B cell (primary cell): ENCODE measurements at regions not wholly inside any gene's neighbourhood (a gene's known extent, or its start where the extent isn't known, plus 50 kb on each side); places are given as distances from the start of the nearest gene placed in this dataset.

Experiments used
- ATAC-seq: fragments of 200-7000 bp; cut with Tn5 transposase; one replicate; pipeline ENCODE4 v1.10.0; 2021; ENCODE audit warnings: low read depth, mild to moderate bottlenecking, moderate number of reproducible peaks, moderate library complexity
- CTCF ChIA-PET: fragments of 350-600 bp; sonication (Branson Sonifier 250); formaldehyde crosslinking; loops from one replicate; lab custom pipeline; 2021; ENCODE audit warnings: antibody characterized with exemption, inconsistent platforms; lab: Charles Lee
- POLR2A ChIA-PET: fragments of 350-600 bp; sonication (Branson Sonifier 250); formaldehyde crosslinking; loops from one replicate; lab custom pipeline; 2021; ENCODE audit warnings: antibody characterized with exemption; lab: Charles Lee
- DNase-seq: peaks from one replicate; pipeline ENCODE4 v3.0.0; 2013
- H2AFZ ChIP-seq: 2 replicates; pipeline ENCODE4 v1.6.1; 2012; ENCODE audit warnings: mild to moderate bottlenecking, low read depth, low read length; ENCODE audit not compliant: insufficient read depth, poor library complexity, severe bottlenecking
- H3K27ac ChIP-seq, 2 donors: 1 replicate in 1 of 2; 2 replicates in 1 of 2; pipeline ENCODE4 v1.5.1; 2012 to 2013; ENCODE audit warnings: low read length in 2 of 2, mild to moderate bottlenecking in 2 of 2, moderate library complexity in 1 of 2
- H3K27me3 ChIP-seq, 4 experiments: fragments of 200-600 bp in 1 of 4; sonication (generic) in 1 of 4; replicated peaks in 1 of 4; 1 replicate in 2 of 4; 2 replicates in 2 of 4; pipeline versions ENCODE4 v1.6.1 to v1.7.0; 2013 to 2016; ENCODE audit warnings: low read length in 3 of 4, mild to moderate bottlenecking in 2 of 4, mixed read lengths in 1 of 4, moderate library complexity in 1 of 4; ENCODE audit not compliant: insufficient read depth in 4 of 4, control insufficient read depth in 3 of 4; ENCODE audit errors: control extremely low read depth in 1 of 4
- H3K36me3 ChIP-seq, 2 experiments: replicated peaks in 1 of 2; 1 replicate in 1 of 2; 2 replicates in 1 of 2; pipeline versions ENCODE4 v1.6.1 to v1.7.1; 2013; ENCODE audit warnings: low read length in 1 of 2; ENCODE audit not compliant: insufficient read depth in 2 of 2, control insufficient read depth in 1 of 2; ENCODE audit errors: control extremely low read depth in 1 of 2, extremely low read depth in 1 of 2
- H3K4me1 ChIP-seq, 2 donors: fragments of 200-600 bp in 1 of 2; sonication (generic) in 1 of 2; 1 replicate in 1 of 2; 2 replicates in 1 of 2; pipeline versions ENCODE4 v1.5.1 to v1.6.1; 2013 to 2017; ENCODE audit warnings: low read length in 2 of 2; ENCODE audit not compliant: control insufficient read depth in 2 of 2, insufficient read depth in 2 of 2
- H3K4me2 ChIP-seq: replicated peaks from 2 replicates; pipeline ENCODE3; 2012; ENCODE audit warnings: mild to moderate bottlenecking, low read depth, low read length; ENCODE audit not compliant: poor library complexity, severe bottlenecking
- H3K4me3 ChIP-seq, 5 experiments: fragments of 200-600 bp in 1 of 5; sonication (generic) in 1 of 5; 1 replicate in 3 of 5; 2 replicates in 2 of 5; pipeline versions ENCODE4 v1.5.1 to v1.7.0; 2011 to 2016; ENCODE audit warnings: low read length in 4 of 5, mild to moderate bottlenecking in 4 of 5, low read depth in 2 of 5, control low read depth in 1 of 5, moderate library complexity in 1 of 5; ENCODE audit not compliant: insufficient read depth in 1 of 5; ENCODE audit errors: control extremely low read depth in 1 of 5, extremely low read depth in 1 of 5
- H3K79me2 ChIP-seq: fragments of 200-600 bp; sonication (generic); one replicate; pipeline ENCODE4 v1.6.0; 2016; ENCODE audit warnings: low read length; ENCODE audit not compliant: control insufficient read depth, insufficient read depth
- H3K9ac ChIP-seq: fragments of 200-600 bp; sonication (generic); 2 replicates; pipeline ENCODE4 v1.6.1; 2017; ENCODE audit warnings: mild to moderate bottlenecking, low read length, moderate library complexity
- H3K9me3 ChIP-seq, 3 donors: one replicate each; pipeline versions ENCODE4 v1.6.1 to v1.7.1; 2013; ENCODE audit warnings: low read length in 2 of 3; ENCODE audit not compliant: control insufficient read depth in 2 of 3, insufficient read depth in 1 of 3; ENCODE audit errors: control extremely low read depth in 1 of 3
- H4K20me1 ChIP-seq: 2 replicates; pipeline ENCODE4 v1.6.0; 2012; ENCODE audit warnings: mild to moderate bottlenecking, low read length; ENCODE audit not compliant: insufficient read depth, control insufficient read depth, poor library complexity, severe bottlenecking
- H3K27ac Mint-ChIP-seq: one replicate; pipeline ENCODE4 v1.8.0; 2021; ENCODE audit warnings: mixed read lengths
- H3K27me3 Mint-ChIP-seq: one replicate; pipeline ENCODE4 v1.8.0; 2021; ENCODE audit warnings: mixed read lengths
- H3K4me1 Mint-ChIP-seq: one replicate; pipeline ENCODE4 v1.8.0; 2021; ENCODE audit warnings: mixed read lengths
- H3K4me3 Mint-ChIP-seq: one replicate; pipeline ENCODE4 v1.8.0; 2021; ENCODE audit warnings: mixed read lengths
- H3K9me3 Mint-ChIP-seq: one replicate; pipeline ENCODE4 v1.8.0; 2022; ENCODE audit warnings: mixed read lengths; ENCODE audit not compliant: insufficient read depth
- EZH2 ChIP-seq: IDR thresholded peaks from 2 replicates; pipeline ENCODE4 v1.6.1; 2012; ENCODE audit warnings: borderline replicate concordance, low read depth, mild to moderate bottlenecking, moderate library complexity, low read length; ENCODE audit not compliant: insufficient read depth, poor library complexity, severe bottlenecking
- WGBS: methylation state at CpG from one replicate; pipeline ENCODE4 v1.1.5; 2013; ENCODE audit warnings: missing lambda C conversion rate; ENCODE audit not compliant: insufficient coverage; 5-methylcytosine and 5-hydroxymethylcytosine counted together
- intact Hi-C: fragments of 100-400 bp; cut with micrococcal nuclease; formaldehyde crosslinking; loops from one replicate; pipeline ENCODE4 v1.10.0; 2022
- TF ChIP-seq, protein P1 (sequence below): fragments of 200-600 bp; IDR thresholded peaks from one replicate; pipeline ENCODE4 v1.8.0; 2022; ENCODE audit warnings: antibody characterized with exemption, mild to moderate bottlenecking

DNA sequence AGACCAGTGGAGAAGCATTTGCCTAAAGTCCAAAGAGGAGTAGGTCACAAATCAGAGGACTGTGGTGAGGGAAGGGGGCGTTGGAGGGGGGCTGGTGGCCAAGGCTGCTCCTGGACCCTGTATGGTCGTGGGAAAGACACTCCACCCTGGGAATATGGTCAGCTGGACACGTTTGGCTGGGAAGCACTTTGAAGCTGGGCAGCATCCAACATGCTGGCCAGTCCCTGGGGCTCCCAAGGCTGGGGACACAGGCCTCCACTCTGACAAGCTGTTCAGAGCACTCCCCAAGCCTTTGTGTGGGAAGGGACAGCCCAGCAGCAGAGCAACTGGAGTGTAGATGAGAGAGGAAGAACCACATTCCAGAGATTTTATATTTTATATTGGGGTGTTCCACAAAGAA, 203.2 kb downstream of the ANKRD60 start:
- CTCF ChIA-PET = interaction anchor here (1.0 kb wide), 1 partner anchor 11 kb away, joined by 3 read pairs; no protein-coding TSS in a partner anchor
- POLR2A ChIA-PET = no interaction called here
- Histone ChIP-seq H3K4me2 (no peak overlapping the region), H3K9me3 (no peaks in the 10 kb centered on the region), H4K20me1 (no peaks in the 10 kb centered on the region), H3K9ac (no peak overlapping the region), H3K4me1 (no peaks in the 10 kb centered on the region), H3K4me3 (no peak overlapping the region), H3K36me3 (no peaks in the 10 kb centered on the region), H2AFZ (no peak overlapping the region), H3K27ac (no peak overlapping the region), H3K79me2 (no peaks in the 10 kb centered on the region), H3K27me3 (peaks cover 0 to 13% (median 10%) of the 10 kb centered on the region in 4 experiments)
- Mint-ChIP-seq H3K4me3 (no peak overlapping the region), H3K9me3 (no peaks in the 10 kb centered on the region), H3K27me3 (peaks cover 32% of the 10 kb centered on the region), H3K4me1 (peaks cover 6% of the 10 kb centered on the region), H3K27ac (no peak overlapping the region)
- ATAC-seq = no peak
- 65% methylated on average over 3 of the region's 3 CpGs for WGBS
- intact Hi-C loops = no loop called here
- no peak for DNase-seq
- TF ChIP-seq EZH2 = no peak
- TF ChIP-seq, protein P1, sequence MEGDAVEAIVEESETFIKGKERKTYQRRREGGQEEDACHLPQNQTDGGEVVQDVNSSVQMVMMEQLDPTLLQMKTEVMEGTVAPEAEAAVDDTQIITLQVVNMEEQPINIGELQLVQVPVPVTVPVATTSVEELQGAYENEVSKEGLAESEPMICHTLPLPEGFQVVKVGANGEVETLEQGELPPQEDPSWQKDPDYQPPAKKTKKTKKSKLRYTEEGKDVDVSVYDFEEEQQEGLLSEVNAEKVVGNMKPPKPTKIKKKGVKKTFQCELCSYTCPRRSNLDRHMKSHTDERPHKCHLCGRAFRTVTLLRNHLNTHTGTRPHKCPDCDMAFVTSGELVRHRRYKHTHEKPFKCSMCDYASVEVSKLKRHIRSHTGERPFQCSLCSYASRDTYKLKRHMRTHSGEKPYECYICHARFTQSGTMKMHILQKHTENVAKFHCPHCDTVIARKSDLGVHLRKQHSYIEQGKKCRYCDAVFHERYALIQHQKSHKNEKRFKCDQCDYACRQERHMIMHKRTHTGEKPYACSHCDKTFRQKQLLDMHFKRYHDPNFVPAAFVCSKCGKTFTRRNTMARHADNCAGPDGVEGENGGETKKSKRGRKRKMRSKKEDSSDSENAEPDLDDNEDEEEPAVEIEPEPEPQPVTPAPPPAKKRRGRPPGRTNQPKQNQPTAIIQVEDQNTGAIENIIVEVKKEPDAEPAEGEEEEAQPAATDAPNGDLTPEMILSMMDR = no peak

GRCh38 chr20:58024241-58024721, 204.2 kb downstream of the ANKRD60 start:
- H3K4me3 ChIP-seq = no peak overlapping the region
- H3K9me3 ChIP-seq = no peaks in the 10 kb centered on the region
- no peak overlapping the region for H2AFZ ChIP-seq
- H3K4me1 ChIP-seq = no peaks in the 10 kb centered on the region
- H3K79me2 ChIP-seq = no peaks in the 10 kb centered on the region
- intact Hi-C loops = no loop called here
- no peak for DNase-seq
- H3K36me3 ChIP-seq = no peaks in the 10 kb centered on the region
- H3K9ac ChIP-seq = no peak overlapping the region
- no peak overlapping the region for H3K4me2 ChIP-seq
- Mint-ChIP-seq H3K4me1 (peaks cover 6% of the 10 kb centered on the region), H3K27ac (no peak overlapping the region), H3K4me3 (no peak overlapping the region), H3K27me3 (peaks cover 25% of the 10 kb centered on the region), H3K9me3 (no peaks in the 10 kb centered on the region)
- H3K27me3 ChIP-seq = peaks cover 0 to 10% (median 3%) of the 10 kb centered on the region in 4 experiments
- ChIA-PET CTCF (no interaction called here), POLR2A (no interaction called here)
- TF ChIP-seq EZH2 = no peak
- TF ChIP-seq, protein P1 = no peak
- H4K20me1 ChIP-seq = no peaks in the 10 kb centered on the region
- WGBS = 89% methylated on average over 8 of the region's 9 CpGs
- H3K27ac ChIP-seq = no peak overlapping the region
- no peak for ATAC-seq
